Middle frontal gyrus (tissue), 1 donor: ENCODE measurements at regions not wholly inside any gene's neighbourhood (a gene's known extent, or its start where the extent isn't known, plus 50 kb on each side); places are given as distances from the start of the nearest gene placed in this dataset.
"Not testable (repeated sequence)": the region's sequence is repeated elsewhere in the genome, so short reads cannot be mapped to it uniquely, and the experiment has no call there.

Source experiments
- DNase-seq: peaks from one replicate; pipeline ENCODE4 v3.0.0-alpha.2; 2015; ENCODE audit warnings: low spot score; ENCODE audit errors: extremely low spot score

DNA sequence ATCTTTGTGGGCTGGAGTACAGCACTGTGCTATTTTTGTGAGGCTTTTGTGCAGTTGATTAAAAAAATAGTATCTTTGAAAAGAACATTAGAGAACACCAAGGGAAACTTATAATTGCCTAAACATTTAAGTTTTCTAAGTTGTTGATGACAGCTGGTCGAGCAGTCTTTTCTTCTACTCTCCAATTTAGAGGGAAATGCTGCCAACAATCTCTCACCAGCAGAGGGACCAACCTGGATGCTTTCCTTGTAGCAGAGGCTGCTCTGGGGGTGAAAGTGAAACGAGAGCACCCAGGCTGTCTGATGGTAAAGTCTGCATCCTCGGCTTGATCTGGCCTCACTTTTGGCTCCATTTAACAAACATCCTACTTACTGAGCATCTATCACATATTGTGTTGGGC lies 1286.5 kb upstream of the TENM4 start:
- peak; percentile 14 for DNase-seq

- no peak for DNase-seq
These were observed 1285.4 kb upstream of the TENM4 start for GRCh38 chr11:80726236-80726635.

- DNase-seq = no peak
These were observed 1283.5 kb upstream of the TENM4 start for GRCh38 chr11:80724366-80724765.

GRCh38 chr11:80722629-80723028 lies 1281.8 kb upstream of the TENM4 start:
- DNase-seq = no peak

- no peak for DNase-seq
These were observed 1279.5 kb upstream of the TENM4 start for GRCh38 chr11:80720295-80720694.

DNA sequence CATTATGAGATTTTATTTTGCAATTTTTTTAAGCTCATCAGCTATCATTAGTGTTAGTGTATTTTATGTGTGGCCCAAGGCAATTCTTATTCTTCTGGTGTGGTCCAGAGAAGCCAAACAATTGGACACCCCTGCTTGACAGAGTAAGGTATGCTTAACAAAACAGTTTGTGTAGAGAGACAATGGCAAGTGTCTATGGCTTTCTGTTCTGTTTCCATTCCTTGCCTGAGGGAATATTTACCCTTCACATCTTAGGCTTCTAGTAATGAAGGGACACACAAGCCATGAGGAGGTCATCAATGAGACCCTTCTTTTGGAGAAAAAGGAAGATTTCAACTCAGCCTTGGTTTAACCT lies 1278.4 kb upstream of the TENM4 start:
- DNase-seq = no peak

DNA sequence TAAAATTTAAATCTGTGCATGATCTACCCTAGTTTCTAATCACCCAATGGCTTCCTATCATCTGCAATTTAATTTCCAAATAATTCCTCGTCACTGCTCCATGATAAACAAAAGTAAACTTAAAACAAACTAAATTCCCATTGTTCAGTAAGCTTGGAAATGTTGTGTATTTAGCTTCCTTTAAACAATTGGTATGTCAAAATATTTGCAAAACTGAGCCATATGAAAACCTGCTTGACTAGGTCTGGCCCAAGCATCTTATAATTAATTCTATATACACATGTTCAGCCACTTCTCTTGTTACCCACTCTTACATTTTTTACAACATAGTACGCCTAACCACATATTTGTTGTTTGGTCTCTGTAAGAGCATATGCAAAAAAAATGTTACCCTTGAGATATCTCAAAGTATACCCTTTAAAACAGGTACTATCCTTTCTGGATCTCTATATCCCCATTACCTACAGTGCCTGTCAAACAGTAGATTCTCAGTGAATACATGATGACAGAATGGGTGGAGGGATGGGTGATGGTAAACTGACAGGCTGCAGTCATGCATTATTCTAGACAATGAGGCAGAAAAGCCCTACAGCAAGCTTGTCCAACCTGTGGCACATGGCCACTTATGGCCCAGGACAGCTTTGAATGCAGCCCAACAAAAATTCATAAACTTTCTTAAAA lies 1277.9 kb upstream of the TENM4 start:
- DNase-seq = no peak

DNA sequence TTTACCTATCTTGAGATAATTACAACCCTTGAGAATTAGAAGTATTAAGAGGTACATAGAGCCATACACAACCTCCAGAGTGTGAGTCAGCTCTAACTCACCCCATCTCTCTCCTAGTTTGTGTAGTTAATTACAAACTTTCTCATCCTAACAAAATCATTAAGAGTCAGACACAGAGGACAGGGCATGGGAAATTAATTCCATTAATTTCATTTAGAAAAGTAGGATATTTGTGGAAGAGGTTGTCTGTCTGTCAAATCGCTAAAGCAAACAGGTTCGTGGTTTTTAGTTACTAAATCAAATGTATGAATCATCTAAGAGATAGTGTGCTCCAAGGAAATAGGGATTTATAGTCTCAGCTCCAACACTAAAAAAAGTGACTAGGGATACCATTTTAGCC lies 1261.4 kb upstream of the TENM4 start:
- DNase-seq = no peak

DNA sequence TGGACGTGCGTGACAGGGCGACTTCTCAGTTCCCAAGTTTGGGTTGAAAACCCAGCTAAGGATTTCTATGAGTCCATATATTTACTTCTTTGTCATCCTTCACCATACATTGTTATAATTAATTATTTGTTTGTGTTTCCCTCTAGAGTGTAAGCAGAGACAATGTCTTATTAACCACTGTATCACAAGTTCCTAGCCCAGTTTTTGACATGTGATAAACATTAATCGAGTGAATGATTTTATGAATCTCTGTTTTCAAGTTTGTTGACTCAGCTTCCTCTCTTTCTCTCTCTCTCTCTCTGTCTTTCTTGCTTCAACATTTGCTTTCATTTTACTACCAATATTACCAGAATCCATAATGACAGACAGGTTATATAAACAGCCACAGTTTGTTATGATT lies 1259.6 kb upstream of the TENM4 start:
- DNase-seq = no peak

DNA sequence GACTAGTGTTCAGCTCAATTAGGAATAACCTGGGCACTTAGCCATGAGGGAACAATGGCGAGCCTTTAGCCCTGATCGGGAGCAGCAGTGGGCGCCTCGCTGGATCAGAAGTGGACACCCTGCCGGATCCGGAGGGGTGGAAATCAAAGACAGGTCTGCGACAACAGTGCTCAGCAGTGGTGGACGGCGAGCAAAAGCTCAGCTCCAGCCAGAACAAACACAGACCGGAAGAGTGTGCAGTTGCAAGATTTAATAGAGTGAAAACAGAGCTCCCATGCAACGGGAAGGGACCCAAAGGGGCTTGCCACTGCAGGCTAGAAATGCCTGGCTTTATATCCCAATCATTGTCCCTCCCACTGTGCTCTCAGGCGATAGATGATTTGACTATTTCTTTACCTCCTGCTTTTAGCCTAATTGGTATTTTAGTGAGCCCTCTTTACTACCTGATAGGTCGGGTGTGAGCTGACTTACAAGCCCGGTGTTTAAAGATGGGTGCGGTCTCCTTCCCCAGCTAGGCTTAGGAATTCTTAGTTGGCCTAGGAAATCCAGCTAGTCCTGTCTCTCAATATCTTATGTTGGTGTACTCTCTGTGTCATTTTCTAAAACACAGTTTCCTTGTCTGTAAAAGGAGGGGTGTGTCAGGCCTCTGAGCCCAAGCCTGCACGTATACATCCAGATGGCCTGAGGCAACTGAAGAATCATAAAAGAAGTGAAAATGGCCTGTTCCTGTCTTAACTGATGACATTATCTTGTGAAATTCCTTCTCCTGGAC lies 1258.8 kb upstream of the TENM4 start:
- not testable (repeated sequence) for DNase-seq

- no peak for DNase-seq
These were observed 1257.8 kb upstream of the TENM4 start for GRCh38 chr11:80698637-80699036.

GRCh38 chr11:80694385-80694784 lies 1253.6 kb upstream of the TENM4 start:
- DNase-seq = no peak

- no peak for DNase-seq
These were observed 1247.1 kb upstream of the TENM4 start for GRCh38 chr11:80687941-80688340.

GRCh38 chr11:80686889-80687288 lies 1246.1 kb upstream of the TENM4 start:
- DNase-seq = no peak

DNA sequence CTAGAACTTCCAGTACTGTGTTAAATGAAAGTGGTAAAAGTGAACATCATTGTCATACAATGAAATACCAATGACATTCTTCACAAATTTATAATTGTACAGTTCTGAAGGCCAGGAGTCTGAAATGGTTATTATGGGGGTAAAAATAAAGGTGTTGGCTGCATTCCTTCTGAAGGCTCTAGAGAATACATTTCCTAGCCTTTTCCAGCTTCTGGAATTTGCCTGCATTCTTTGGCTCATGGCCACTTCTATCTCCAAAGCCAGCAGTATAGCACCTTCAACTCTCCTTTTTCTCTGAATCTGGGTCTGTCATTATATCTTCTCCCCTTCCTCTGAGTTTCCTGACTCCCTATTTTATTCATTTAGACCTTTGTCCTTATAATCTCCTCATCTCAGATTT lies 1232.7 kb upstream of the TENM4 start:
- no peak for DNase-seq

DNA sequence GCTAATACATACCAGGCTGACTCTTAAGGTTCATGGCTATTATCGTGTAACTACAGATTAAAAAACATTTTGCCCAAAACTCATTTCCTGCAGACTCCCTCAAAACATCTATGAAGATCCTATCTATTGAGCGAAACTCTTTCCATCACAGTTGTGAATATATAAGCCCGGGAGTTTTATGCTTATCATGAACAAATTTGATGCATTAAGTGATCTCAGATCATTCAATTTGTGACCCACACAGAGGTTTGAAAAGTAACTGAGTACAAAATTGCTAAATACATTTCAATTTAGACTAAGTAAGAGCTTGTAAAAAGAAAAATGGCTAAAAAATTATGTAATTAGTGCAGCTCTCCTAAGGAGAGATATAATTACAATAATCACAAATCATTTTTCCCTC lies 1228.8 kb upstream of the TENM4 start:
- DNase-seq = no peak

- no peak for DNase-seq
These were observed 1227.2 kb upstream of the TENM4 start for GRCh38 chr11:80668039-80668438.

DNA sequence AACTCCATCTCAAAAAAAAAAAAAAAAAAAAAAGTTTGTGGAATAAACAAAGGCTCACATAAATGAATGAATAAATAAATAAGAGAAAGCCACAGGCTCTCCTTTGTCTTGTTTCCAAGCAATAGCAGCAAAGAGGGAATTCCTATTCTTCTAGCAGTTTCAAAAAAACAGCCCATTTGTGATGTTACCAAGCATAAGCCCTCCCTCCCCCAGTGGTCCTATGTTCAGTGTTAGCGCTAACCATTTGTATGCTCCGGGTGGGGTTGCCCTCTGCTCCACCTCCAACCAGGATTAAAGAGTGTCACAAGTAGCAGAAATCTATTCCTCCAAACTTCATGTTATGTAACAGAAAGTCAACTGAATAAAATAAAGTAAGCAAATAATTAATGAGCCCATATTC lies 1215.0 kb upstream of the TENM4 start:
- no peak for DNase-seq

DNA sequence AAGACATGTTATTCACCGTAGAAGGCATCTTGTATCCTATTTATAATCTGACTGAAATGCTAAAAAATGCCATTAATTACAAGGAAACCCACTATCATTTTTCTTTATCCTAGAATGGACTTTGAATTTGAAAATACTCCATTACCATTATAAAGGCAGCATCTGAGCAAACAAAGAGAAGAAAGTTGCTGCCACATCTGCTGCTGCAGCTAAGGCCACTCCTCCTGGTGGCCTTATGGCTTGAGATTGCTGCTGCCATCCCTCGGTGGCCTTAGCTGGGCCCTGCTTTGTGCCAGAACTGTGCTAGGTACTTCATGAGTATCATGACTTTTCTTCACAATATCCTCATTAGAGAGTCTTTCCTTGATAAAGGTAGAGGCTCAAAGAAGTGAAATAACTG lies 1210.1 kb upstream of the TENM4 start:
- DNase-seq = no peak

DNA sequence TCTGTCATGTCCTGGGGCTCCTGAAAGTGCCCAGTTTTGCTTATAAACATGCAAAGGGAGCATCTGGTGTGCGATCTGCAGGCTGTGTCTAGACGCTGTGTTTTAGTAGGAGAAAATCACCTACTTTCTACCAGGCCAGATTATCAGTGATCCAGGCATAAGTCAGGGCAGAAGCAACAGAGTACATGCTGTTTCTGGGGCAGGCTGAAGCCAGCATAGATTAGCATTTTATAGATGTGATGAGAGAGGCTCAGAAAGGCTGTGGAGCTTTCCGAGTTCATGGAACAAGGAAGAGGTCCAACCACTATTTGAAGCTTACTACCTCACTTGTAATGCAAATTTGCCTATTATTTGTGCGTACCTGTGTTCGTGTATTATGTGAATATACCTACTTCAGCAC lies 1208.4 kb upstream of the TENM4 start:
- DNase-seq = no peak

GRCh38 chr11:80638296-80638695 lies 1197.5 kb upstream of the TENM4 start:
- DNase-seq = no peak

- no peak for DNase-seq
These were observed 1196.7 kb upstream of the TENM4 start for GRCh38 chr11:80637571-80637970.

GRCh38 chr11:80636999-80637398 lies 1196.2 kb upstream of the TENM4 start:
- DNase-seq = no peak
